ENCODE measurements at regions not wholly inside any gene's neighbourhood (a gene's known extent, or its start where the extent isn't known, plus 50 kb on each side); places are given as distances from the start of the nearest gene placed in this dataset.

DNA sequence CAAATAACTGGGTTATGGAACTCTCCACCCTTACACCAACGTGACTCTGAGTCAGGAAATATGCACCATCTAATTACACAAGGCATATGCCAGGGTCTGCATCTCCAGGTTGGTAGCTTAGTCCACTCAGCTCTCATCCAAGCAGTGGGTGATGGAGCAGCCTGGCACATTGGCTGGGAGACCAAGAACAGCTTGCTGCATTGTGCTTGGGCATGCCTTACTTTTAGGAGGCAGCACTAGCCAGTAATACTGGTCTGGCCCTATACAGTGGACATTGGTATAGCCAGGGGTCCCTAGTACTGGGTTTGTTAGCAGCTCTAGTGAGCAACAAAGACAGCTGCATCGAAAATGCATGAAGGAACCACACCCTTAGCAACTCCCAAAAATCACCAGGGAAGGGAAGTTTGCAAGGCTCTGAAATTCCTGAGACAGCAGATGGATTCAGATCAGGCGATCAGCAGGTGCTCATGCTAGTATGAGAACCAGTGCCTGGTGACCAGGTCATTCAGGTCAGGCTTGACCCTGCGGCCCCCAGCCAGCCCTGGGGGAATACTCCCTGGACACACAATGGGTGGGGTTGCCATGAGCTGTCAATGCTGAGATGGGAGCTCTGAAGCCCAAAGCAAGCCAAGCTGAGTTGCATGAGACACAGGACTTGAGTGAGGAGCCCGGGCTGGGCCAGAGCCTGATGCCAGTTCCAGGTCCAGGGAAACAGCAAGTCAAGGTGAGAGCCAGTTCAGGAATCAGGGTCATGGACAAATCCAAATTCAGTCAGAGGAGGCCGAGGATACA, 217.9 kb upstream of the ZMIZ1 start:
- no peak for DNase-seq (ENCODE audit: low read depth in 2 of 2)

- no peak for DNase-seq (ENCODE audit: low read depth in 2 of 2)
These were observed 217.1 kb upstream of the ZMIZ1 start for GRCh38 chr10:78851647-78852046.

DNA sequence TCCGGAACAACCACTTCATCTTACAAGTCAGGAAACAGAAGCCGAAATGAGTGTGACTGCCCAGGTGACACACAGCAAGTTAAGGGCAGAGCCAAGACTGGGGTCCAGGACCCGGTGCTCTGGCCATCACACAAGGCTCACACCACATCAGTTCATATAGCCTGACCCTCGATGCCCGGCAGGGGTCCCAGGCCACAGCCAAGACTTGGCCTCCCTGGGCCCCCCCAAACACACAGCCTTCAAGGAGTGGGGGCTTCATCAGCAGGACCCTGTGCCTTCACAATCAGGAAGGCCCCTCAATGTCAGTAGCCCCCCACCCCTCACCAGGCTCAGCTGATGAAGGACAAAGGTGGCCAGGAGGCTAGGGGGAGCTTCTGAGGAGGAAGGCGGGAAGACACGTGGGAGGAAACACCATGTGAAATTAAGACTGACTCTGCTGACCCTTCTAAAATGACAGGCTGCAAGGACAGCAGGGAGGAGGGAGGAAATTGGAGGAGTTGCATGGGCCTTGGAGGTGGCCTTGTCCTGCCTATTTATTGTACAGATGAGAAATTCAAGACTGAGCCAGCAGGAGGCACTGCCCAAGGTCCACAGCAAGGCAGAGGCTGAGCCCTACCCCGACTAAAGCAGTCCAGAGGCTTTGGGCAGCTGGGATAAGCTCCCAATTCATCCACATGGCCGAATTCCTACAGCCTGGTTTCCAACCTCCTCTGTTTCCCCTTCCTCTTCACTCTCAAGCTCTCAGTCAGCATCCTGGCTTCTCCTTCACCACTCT, 216.1 kb upstream of the ZMIZ1 start:
- DNase-seq (ENCODE audit: low read depth in 2 of 2), result no peak

- no peak for DNase-seq (ENCODE audit: low read depth in 2 of 2)
These were observed 214.9 kb upstream of the ZMIZ1 start for GRCh38 chr10:78853864-78854263.

GRCh38 chr10:78856421-78856820, 212.3 kb upstream of the ZMIZ1 start:
- DNase-seq (ENCODE audit: low read depth in 2 of 2), result no peak

DNA sequence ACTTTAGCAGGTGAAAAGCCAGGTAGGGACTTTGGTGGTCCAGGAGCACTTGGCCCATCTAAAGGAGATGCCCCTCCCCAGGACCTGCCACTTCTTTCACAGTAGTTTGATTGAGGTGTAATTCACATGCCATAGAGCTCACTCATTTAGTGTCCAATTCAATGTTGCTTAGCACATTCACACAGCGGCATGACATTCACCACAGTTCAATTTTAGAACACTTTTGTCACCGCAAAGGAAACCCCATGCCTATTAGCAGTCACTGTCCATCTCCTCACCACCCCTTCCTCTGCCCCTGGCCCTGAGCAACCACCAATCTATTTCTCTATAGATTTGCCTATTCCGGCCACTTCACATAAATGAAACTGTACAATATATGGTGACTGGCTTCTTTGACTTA, 211.6 kb upstream of the ZMIZ1 start:
- DNase-seq (ENCODE audit: low read depth in 2 of 2), result no peak

DNA sequence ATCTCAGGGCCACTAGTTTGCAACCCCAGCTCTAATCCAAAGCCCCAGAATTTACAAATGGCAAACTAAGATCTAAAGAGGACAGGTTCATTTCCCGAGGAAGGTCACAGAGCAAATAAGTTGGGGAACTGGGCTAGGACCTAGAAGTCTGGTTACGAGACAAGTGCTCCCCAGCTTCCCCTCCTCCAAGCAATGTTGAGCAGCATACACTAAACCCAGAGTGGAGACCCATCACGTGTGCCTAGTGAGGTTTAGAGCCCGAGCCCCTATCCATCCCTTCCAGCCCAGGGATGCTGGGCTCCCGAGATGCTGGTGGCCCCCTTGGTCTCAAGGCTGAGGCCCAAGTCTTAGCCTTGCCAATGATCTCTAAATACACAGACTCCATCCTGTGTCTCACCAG, 209.5 kb upstream of the ZMIZ1 start:
- DNase-seq (ENCODE audit: low read depth in 2 of 2), result no peak

DNA sequence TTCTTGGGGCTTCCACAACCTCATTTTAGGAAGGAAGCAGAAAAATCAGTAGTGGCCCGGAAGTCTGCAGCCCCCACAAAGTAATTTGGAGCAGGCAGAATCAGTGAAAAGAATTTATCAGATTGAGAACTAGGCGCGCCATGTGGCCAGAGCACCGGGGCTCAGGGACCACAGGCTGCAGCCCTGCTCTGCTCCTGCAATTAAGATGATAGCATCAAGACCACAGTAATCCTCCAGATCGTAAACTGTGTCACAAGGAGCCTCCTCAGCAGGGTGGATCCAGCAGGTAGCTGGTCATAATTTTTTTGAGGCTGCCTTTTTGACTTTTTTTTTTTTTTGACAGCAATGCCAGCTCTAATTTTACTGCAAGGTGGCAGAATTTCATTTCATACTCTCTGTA, 209.0 kb upstream of the ZMIZ1 start:
- no peak for DNase-seq (ENCODE audit: low read depth in 2 of 2)

GRCh38 chr10:78860260-78860914, 208.4 kb upstream of the ZMIZ1 start:
- DNase-seq (ENCODE audit: low read depth in 2 of 2), result no peak

- no peak for DNase-seq (ENCODE audit: low read depth in 2 of 2)
These were observed 207.0 kb upstream of the ZMIZ1 start for GRCh38 chr10:78861529-78862327.

GRCh38 chr10:78862328-78862640, 206.5 kb upstream of the ZMIZ1 start:
- DNase-seq (ENCODE audit: low read depth in 2 of 2), result no peak

DNA sequence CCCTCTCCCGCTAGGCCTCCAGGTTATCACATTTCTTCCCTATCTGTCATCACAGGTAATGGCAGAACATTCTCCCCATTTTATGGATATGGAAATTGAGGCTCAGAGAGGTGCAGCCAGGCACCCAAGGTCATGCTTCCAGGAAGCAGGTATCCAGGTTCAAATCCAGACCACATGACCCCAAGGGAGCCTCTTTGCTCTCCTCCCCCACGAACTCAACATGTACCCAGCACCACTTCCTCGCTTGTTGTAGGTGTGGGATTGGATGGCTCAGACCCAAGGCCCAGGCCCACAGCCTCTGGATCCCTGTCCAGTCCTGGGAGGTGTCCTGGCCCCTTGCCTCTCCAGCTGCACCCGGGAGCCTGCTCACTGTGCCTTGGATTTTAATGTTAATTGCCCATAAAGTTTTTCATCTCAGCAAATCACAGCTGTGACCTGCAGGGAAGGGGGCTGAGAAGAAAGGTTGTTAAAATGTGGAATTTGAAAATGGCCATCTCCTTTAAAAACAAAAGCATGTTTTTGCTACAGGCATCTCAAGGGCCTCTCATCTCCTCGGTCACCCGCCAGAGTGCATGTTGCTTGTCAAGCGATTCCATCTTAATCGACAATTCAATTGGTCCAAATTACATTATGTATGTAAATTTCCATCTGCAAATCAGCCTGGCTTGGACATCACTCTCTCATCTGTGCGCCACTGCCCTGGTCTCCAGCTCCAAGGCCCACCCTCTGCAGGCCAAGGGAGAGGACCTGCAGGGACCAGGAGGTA, 205.4 kb upstream of the ZMIZ1 start:
- DNase-seq (ENCODE audit: low read depth in 2 of 2), result no peak

DNA sequence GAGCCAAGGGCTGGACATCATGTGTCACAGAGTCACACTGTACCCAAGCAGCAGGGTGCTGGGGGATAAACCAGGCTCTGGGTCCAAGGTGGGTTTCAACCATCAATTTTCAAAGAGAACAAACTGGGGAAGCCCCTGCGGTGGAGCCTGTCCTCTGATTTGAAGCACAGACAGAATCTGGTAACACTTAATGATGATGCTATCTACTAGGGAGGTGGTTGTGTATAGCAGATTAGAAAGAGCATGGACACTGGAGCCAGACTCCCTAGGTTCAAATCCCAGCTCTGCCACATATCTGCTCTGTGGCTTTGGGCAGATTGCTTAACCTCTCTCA, 204.9 kb upstream of the ZMIZ1 start:
- no peak for DNase-seq (ENCODE audit: low read depth in 2 of 2)

- DNase-seq (ENCODE audit: low read depth in 2 of 2), result no peak
These were observed 203.8 kb upstream of the ZMIZ1 start for GRCh38 chr10:78864761-78865537.

DNA sequence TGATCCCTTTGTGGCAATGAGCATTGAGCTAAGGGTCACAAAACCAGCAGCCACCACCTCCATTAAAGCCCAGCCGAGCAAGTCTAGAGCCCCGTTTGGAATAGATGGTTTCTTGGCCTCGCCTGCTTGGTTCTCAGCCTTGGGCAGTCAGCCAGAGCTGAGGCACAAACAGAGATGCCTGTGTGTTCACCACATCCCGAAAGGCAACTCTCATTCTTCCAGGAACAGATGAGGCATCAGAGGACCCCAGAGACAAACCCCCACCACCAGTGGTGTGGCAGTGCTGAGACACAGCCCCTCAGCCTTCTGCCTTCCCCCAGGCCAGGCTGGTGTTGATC, 203.3 kb upstream of the ZMIZ1 start:
- DNase-seq (ENCODE audit: low read depth in 2 of 2), result no peak

DNA sequence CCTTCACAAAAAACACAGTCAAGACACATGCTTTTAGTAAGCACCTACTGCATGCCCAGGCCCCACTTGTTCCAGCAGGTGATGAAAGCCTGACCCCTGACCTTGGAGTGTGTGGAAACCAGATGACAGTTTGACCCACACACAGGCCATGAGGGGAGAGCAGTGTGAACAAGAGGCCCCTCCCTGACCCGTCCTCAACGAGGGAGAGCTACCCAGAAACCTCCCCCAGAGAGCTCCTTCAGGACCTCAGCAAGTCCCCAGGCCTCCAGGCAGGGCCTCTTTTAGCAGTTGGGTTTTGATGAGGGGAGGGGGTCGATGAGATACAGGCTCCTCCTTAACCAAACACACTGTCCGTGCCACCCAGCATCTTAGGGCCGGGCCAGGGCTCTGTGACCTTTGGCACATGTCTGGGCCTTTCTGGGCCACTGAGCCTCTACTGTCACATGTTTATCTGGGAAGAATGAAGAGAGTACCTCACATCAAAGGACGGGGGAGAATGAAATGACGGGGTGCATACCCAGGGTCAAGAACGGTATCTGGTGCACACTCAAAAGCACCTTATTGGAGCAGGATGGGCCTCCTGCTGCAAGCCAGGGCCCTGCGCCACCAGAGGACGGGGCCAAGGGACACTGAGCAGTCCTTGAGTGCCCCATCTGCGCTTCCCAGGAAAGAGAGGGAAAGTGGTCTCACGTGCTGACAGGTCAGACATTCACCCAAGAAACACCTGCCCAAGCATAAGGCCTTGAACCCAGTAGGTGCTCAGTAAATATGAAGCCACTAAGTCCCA, 202.6 kb upstream of the ZMIZ1 start:
- no peak for DNase-seq (ENCODE audit: low read depth in 2 of 2)

GRCh38 chr10:78866731-78867554, 201.8 kb upstream of the ZMIZ1 start:
- DNase-seq (ENCODE audit: low read depth in 2 of 2), result no peak

DNA sequence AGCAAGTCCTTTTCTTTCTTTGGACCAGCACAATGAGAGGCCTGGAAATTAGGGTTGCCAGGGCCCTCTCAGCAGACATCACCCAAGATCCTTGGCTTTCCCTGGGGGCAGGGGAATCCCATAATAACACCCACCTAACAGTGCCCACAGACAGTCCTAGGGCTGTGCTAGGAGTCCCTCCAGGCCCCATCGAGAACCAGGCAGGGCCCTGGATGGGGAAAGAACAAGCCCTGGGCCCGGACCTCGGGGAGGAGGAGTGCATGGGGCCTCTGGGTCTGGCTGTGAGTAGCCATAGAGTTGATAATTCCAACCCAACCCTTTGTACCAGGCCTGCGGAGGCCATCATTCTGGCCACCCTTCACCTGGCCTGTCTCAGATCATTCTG, 201.2 kb upstream of the ZMIZ1 start:
- no peak for DNase-seq (ENCODE audit: low read depth in 2 of 2)

DNA sequence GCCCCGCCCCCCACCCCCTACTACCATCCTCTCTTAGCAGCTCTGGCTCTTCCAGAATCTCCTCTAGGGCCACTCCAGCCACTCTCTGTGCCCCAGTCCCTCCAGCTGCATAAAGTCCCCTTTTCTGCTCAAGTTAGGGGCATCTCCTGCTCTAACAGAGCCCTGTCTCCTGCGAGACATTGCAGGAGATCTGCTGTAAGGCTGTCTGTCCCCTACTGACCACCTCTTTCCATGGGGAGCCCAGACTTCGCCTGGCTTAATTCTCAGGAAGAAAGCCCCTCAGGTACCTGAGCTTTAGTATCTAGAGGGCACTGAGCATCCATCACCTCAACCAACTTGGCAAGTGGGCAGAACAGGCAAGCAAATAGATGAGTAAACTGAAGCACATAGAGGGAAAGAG, 200.7 kb upstream of the ZMIZ1 start:
- no peak for DNase-seq (ENCODE audit: low read depth in 2 of 2)
